ENCODE measurements at regions not wholly inside any gene's neighbourhood (a gene's known extent, or its start where the extent isn't known, plus 50 kb on each side); places are given as distances from the start of the nearest gene placed in this dataset.

GRCh38 chr1:31511848-31512615 is 64.3 kb upstream of the TINAGL1 start:
- TF ChIP-seq EZH2phosphoT487 (IDR thresholded peaks at IDR 0.05; ENCODE audit: low read length) = no peak
- no peak for TF ChIP-seq CTCF (IDR thresholded peaks at IDR 0.05; ENCODE audit: low read length)
- TF ChIP-seq EZH2 (optimal IDR thresholded peaks at IDR 0.05; ENCODE audit: low read depth, low read length) = no peak
- H2AFZ ChIP-seq (ENCODE audit: low read length) = no peak overlapping the region
- no peak overlapping the region for H3K4me2 ChIP-seq (ENCODE audit: low read depth, low read length)
- H3F3A ChIP-seq (ENCODE audit: insufficient read depth, low read length) = no peaks in the 10 kb centered on the region
- no peaks in the 10 kb centered on the region for H3K9me2 ChIP-seq (replicated peaks; ENCODE audit: insufficient read depth, low read length)
- H3K4me1 ChIP-seq (ENCODE audit: low read length) = peaks cover 11% of the 10 kb centered on the region
- H3K36me3 ChIP-seq (replicated peaks; ENCODE audit: insufficient read depth, low read length) = no peaks in the 10 kb centered on the region
- DNase-seq = no peak
- no peak overlapping the region for H3K27ac ChIP-seq (ENCODE audit: low read length)
- no peaks in the 10 kb centered on the region for H4K20me1 ChIP-seq (ENCODE audit: insufficient read depth, low read length)
- H3K27me3 ChIP-seq (replicated peaks; ENCODE audit: insufficient read depth, low read length) = no peaks in the 10 kb centered on the region
- H3K4me3 ChIP-seq (ENCODE audit: low read length) = no peak overlapping the region
- H3K9me3 ChIP-seq (replicated peaks; ENCODE audit: insufficient read depth, low read length) = no peaks in the 10 kb centered on the region
- H3K9ac ChIP-seq (ENCODE audit: low read length) = no peak overlapping the region
- no peaks in the 10 kb centered on the region for H3K79me2 ChIP-seq (ENCODE audit: low read length)

GRCh38 chr1:31514117-31514516 is 62.2 kb upstream of the TINAGL1 start:
- Histone ChIP-seq H3F3A (ENCODE audit: insufficient read depth, low read length) (no peaks in the 10 kb centered on the region), H3K9me3 (replicated peaks; ENCODE audit: insufficient read depth, low read length) (no peaks in the 10 kb centered on the region), H3K36me3 (replicated peaks; ENCODE audit: insufficient read depth, low read length) (no peaks in the 10 kb centered on the region), H3K27me3 (replicated peaks; ENCODE audit: insufficient read depth, low read length) (no peaks in the 10 kb centered on the region), H3K4me2 (ENCODE audit: low read depth, low read length) (no peak overlapping the region), H3K4me3 (ENCODE audit: low read length) (no peak overlapping the region), H3K27ac (ENCODE audit: low read length) (no peak overlapping the region), H3K9ac (ENCODE audit: low read length) (no peak overlapping the region), H2AFZ (ENCODE audit: low read length) (no peak overlapping the region), H3K79me2 (ENCODE audit: low read length) (no peaks in the 10 kb centered on the region), H3K9me2 (replicated peaks; ENCODE audit: insufficient read depth, low read length) (no peaks in the 10 kb centered on the region), H3K4me1 (ENCODE audit: low read length) (peaks cover 6% of the 10 kb centered on the region), H4K20me1 (ENCODE audit: insufficient read depth, low read length) (no peaks in the 10 kb centered on the region)
- TF ChIP-seq EZH2 (optimal IDR thresholded peaks at IDR 0.05; ENCODE audit: low read depth, low read length) = no peak
- TF ChIP-seq EZH2phosphoT487 (IDR thresholded peaks at IDR 0.05; ENCODE audit: low read length) = no peak
- TF ChIP-seq CTCF (IDR thresholded peaks at IDR 0.05; ENCODE audit: low read length) = no peak
- no peak for DNase-seq

- no peaks in the 10 kb centered on the region for H3K79me2 ChIP-seq (ENCODE audit: low read length)
- H2AFZ ChIP-seq (ENCODE audit: low read length) = no peak overlapping the region
- no peak for TF ChIP-seq EZH2phosphoT487 (IDR thresholded peaks at IDR 0.05; ENCODE audit: low read length)
- no peak for TF ChIP-seq EZH2 (optimal IDR thresholded peaks at IDR 0.05; ENCODE audit: low read depth, low read length)
- no peak for TF ChIP-seq CTCF (IDR thresholded peaks at IDR 0.05; ENCODE audit: low read length)
- H3K9ac ChIP-seq (ENCODE audit: low read length) = no peak overlapping the region
- H3K9me3 ChIP-seq (replicated peaks; ENCODE audit: insufficient read depth, low read length) = no peaks in the 10 kb centered on the region
- no peak overlapping the region for H3K4me3 ChIP-seq (ENCODE audit: low read length)
- H4K20me1 ChIP-seq (ENCODE audit: insufficient read depth, low read length) = no peaks in the 10 kb centered on the region
- DNase-seq = no peak
- no peak overlapping the region for H3K27ac ChIP-seq (ENCODE audit: low read length)
- no peak overlapping the region for H3K4me2 ChIP-seq (ENCODE audit: low read depth, low read length)
- no peaks in the 10 kb centered on the region for H3F3A ChIP-seq (ENCODE audit: insufficient read depth, low read length)
- no peaks in the 10 kb centered on the region for H3K9me2 ChIP-seq (replicated peaks; ENCODE audit: insufficient read depth, low read length)
- H3K36me3 ChIP-seq (replicated peaks; ENCODE audit: insufficient read depth, low read length) = no peaks in the 10 kb centered on the region
- no peaks in the 10 kb centered on the region for H3K4me1 ChIP-seq (ENCODE audit: low read length)
- no peaks in the 10 kb centered on the region for H3K27me3 ChIP-seq (replicated peaks; ENCODE audit: insufficient read depth, low read length)
These were observed 61.1 kb upstream of the TINAGL1 start for GRCh38 chr1:31515056-31515775.
